CD4-positive, alpha-beta T cell treated with Interferon alpha-2 for 1 hour (primary cell): ENCODE measurements at regions not wholly inside any gene's neighbourhood (a gene's known extent, or its start where the extent isn't known, plus 50 kb on each side); places are given as distances from the start of the nearest gene placed in this dataset.

Experiments used
- DNase-seq, 2 donors: peaks; one replicate each; pipeline ENCODE4 v3.0.0-alpha.2; 2020 to 2022

DNA sequence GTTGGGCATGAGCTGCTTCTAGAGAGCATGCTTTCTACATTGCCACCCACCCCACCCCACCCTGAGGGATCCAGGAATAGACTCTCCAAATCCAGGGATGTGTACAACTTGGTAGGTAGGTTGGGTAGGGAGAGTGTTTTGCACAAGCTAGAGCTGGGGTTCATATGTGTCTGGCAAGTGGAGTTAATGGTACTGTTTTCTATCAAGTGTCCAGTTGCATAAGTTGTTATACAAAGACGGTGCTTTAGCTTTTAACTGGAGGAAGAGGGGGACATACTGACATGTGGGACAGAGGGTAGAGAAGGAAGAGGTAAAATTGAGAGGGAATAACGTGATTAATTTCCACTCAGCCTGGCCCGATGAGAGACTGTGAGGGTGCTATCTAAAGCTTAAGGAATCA, 51.0 kb upstream of the TNC start:
- DNase-seq: no peak

DNA sequence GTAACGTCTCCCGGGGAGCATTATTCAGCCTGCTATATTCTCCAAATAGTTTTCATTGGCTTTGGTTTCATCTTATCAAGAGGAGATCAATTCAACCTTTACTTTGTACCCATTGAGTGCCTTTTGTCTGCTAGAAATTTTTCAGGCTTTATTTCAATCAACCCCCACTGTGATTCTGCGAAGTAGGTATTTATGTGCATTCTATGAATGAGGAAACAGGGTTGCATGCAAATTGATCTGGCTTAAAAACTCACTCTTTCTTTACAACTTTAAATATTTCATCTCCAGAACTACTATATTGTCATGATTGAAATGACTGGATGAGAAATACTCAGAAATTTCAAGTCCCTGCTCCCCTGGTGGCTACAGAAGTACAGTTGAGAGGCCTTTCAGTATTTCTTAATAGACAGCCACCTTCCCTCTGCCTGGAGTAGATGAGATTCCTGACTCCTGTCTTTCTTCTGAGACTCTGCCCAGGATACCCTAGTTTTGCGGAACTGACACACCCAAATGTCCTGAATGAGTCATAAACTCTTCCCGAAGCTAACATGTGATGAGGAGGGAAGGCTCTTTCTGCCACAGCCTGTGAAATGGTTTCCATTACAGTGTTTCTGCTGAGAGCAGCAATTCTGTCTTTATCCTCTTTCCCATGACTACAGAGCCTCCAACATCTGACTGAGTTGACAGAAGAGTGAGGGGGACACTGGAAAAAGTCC, 52.6 kb upstream of the TNC start:
- no peak for DNase-seq

DNA sequence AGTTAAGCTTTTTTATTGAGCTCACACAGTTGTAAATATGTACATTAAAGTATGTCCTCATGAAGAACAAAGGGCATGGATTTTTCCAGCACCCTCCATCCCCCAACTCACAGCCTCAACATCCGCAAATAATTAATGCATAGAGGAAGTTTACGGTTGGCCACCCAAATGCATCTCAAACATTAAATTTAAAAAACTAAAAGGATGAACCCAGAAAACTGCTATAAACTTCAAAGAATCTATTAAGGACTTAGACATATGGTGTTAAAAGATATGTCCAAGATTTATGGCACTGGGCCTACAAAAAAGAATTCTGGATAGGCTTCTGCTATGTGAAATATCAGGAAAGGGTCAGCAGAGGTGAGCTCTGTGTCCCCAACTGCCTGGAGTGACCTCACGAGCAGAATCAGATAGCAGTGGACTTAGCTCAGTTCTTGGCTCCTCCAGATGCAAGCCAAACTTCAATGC, 54.0 kb upstream of the TNC start:
- DNase-seq: no peak

DNA sequence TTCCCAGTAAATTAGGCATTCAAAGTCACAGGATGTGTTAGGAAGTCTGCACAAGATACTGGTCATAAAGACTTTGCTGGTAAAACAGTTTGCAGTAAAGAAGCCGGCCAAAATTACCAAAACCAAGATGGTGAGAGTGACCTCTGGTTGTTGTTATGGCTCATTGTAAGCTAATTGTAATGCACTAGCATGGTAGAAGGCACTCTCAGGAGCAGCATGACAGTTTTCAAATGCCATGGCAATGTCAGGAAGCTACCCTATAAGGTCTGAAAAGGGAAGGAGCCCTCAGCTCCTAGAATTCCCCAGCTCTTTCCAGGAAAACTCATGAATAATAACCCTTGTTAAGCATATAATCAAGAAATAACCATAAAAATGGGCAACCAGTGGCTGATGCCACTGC, 64.3 kb upstream of the TNC start:
- DNase-seq: no peak

DNA sequence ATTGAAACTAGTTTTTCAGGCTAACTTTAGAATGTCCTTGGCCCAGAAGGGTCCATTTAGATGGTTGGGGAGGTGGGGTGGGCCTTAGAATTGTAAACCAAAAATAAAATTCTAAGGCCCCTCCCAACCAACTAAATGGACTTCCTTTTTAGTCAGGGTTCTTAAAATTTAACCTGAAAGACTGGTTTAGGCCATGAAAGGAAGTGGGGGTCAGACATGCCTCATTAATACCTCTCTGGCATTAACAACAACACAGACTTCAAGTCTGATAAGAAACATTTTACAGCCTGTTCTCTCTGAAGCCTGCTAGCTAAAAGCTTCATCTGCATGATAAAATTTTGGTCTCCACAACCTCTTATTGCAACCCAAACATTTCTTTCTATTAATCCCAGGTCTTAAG, 65.5 kb upstream of the TNC start:
- no peak for DNase-seq

DNA sequence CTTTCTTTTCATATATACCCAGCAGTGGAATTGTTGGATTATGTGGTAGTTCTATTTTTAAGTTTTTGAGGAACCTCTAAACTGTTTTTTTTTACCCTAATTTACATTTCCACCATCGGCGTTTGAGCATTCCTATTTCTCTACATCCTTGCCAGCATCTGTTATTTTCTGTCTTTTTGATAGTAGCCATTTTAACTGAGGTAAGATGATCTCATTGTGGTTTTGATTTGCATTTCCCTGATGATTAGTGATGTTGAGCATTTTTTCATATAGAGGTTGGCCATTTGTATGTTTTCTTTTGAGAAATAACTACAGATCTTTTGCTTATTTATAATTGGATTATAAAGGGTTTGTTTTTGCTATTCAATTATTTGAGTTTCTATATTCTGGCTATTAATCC, 71.7 kb upstream of the TNC start:
- no peak for DNase-seq

DNA sequence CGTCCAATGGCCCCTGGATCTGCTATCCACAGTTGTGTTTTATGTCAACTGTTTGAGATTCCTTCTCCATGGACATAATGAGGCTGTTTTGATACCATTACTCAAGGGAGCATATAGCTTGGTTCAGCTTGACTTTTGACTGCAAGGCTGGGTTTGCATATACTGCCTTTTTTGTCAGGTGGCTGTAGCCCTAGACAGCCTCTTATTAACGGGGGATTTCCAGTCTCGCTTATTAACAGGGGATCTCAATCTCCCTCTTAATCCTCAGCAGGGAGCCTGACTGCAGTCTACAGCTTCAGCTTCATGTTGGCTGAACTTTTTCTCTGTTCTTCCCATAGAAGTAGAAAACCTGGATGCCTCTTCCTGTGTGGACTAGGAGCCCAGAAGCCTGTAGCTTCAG, 73.7 kb upstream of the TNC start:
- DNase-seq: no peak

DNA sequence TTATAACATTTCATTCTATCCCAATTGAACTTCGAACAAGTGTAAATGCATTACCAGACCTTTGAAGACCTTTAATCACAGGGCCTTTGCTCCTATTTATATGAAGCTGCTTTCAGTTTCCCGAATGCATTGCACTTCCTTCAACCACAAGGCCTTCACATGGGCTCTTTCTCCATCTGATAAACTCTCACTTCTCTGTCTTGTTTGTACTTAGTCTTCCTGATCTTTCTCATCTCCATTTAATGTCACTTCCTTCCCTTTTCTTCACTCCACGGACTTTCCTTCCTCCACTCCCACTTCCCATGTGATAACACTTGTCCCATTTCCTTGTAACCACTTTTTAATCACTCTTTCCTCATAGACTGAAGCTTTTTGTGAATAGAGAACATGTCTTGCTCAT, 74.3 kb upstream of the TNC start:
- DNase-seq: no peak

DNA sequence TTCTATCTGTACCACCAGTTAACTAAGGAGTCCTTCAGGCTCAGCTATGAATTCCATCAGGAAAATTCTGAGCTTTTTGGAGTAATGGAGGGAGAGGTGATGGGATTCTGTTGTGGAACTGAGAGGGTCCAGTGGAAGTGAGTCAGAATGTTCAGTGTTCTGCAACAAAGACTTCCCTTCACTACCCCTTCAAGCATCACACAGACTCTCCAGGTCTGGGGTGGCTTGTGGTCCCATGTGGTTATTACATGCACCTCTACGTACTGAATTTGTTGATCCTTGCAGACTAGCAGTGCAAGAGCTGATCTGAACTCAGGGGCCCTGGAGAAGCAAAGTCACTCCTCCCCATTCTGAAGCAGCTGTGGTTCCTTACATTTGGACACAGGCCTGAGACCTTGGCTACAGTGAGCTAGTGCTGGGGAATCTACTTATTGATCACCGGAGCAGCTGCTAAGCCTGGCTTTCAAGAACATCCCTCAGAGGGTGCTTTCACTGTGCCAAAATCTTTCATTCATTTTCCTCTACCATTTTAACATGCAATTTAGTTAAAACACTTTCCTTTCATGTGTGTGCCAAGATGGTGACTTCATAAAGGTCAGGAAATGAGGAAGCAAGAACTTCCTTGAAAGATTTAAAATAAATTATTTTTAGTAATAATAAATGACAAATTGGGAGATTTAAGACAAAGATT, 75.0 kb upstream of the TNC start:
- DNase-seq: no peak

DNA sequence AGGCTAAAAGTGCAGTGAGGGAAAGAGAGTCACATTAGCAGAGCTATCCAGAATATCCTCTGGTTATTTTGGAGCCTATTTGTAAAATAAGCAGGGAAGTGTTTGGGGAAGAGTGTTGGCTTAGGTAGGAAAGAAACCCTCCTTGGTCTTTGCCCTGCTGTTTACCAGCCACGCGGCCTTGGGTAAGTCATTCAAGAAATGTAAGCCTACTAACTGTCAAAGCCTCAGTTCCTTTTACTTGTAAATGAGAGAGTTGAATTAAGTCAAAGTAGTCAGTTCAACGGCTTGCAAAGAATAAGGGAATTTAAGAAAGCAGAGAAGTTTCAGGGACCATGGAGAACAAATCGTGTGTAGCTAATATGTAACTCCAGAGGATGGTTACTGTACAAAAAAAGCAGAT, 75.8 kb upstream of the TNC start:
- DNase-seq: no peak

DNA sequence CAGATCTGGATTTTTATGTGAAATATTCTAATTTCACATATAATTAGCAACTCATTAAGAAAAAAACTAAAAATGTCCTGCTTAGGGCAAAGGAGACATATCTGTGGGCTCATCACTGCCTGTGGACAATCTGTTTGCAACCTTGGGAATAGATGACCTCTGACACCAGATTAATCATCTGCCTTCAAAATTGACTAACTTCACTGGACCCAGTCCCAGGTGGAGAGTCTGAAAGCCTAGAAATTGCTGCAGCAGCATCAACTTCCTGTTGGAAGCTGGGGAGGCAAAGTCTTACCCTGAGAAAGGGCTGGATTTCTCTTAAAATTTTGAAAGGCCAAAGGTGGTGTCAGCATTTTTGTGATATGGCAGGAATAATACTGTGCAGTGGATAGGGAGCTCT, 76.3 kb upstream of the TNC start:
- no peak for DNase-seq

DNA sequence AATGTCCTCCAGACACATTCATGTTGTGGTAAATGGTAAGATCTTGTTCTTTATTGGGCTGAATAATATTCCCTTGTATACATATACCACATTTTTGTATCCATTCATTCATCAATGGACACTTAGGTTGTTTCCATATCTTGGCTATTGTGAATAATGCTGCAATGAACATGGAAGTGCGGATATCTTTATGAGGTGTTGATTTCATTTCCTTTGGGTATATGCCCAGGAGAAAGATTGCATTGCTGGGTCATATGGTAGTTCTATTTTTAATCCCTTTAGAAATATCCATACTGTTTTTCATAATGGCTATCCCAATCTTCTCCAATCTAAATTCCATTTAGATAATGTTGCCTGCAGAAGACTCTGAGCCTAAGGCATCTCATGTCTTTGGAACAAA, 78.0 kb upstream of the TNC start:
- no peak for DNase-seq

DNA sequence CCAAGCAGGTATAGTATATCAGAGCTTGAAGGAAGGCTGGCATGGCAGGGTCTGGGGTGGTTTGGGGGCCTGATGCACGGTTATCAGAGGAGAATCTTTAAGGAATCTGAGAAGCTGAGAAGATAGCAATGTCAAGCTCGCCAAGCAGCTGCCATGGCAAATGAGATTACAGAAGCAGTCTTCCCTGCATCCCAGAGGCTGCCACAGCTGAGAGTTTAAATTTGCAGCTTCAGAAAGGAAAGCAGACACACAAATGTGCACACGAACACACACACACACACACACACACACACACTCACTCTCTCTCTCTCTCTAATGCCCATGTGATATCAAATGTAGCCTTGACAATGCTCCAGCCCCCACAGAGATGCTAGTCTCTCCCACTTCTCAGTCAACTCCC, 79.0 kb upstream of the TNC start:
- no peak for DNase-seq

DNA sequence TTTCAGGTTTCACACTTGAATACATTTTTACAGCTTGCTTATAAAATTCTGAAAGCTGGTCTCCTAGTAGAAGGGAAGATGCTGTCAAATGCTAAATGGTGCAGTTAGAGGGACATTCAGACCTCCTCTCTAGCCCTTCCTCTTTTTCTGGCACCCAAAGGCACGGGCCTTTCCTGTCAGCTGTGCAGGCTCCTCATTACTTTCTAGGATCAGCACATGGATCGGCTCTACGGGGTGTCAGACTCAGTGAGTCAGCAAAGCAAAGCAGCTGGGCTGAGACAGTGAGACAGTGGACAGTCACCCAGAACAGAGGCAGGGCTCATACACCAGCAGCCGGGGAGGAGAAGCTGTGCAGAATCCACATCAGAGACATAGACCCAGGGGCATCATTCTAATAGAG, 80.0 kb upstream of the TNC start:
- DNase-seq: no peak

DNA sequence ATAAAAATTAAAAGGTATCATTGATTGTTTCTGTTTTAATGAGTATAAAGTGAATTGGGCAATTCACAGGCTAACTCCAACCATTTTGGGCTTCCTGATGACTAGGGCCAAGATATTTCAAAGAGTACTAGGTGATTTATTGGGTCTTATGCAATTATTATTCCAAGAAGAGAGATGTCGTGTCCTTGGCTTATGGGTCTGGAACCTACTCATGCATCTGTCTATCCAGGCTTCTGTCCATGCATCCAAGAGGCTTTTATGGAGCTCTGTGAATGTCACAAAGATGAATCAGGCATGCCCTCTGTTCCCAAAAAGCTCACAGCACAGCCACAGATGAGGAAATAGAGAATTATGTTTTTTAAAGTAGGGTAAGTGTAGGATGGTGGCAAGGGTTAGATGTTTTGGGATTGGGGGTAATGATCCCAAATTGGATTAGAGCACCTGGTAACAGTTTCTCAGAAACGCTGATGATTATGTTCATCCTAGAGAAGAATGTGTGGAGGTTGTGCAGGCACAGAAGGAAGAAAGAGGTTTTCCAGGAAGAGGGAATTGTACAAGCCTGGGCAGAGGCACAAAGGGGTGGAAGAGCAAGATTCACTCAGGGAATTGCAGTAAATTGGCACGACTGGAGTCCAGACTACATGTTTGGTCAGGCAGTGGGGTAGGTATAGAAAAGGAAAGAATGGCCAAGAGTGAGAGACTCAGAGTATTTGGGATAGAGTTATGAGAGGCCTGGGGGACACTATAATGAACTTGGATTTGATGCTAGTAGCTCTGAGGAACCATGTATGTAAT, 83.0 kb upstream of the TNC start:
- DNase-seq: no peak

DNA sequence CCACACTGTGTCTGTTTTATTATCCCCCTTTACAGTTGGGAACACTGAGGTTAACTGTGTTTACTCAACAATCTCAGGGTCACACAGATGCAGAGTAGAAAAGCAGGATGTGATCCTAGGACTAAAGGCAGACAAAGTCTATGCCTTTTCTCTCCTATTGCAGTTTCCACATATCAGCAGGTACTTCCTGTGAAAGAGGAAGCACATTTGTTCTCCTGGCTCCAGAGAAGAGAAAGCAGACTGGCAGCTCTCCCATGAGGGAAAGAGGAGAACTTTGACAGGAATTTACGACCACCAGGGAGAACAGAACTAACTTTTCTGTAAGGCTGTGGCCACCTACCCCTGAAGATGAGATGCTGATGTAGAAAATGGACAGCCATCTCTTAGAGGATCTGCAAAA, 84.2 kb upstream of the TNC start:
- DNase-seq: no peak

DNA sequence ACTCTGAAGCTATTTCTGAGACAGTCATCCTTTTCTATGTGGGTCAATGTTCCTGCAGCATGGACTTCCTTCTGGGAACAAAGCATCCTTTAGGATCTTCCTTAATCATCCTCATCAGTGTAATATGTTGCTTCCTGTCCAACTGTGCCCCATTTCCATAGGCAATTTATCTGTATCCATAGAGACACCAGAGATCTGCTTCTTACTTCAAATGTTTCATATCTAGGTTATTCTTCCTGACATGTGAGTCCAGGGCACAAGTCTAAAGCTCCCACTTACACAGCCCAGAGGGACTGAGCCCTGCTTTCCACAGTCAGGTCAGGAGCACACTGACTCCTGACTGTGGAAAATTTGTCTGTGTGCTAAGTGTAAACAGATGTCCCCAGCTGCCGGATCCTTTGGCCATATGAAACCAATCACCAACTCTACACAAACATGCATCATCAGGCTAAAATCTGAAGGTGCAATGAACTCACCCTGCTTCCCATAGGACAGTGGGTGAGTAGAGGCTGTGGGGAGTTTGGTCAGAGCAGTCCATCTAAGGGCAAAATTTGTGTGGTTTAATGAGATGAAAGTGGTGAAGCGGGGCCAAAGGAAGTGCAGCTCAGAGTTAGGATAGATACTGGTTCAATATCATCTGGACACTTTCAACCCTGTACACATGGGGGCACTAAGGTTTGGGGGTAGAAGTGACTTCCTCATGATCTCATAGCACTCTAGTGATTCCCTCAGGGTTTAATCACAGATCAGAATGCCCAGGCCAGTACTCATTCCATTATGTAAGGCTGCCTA, 85.2 kb upstream of the TNC start:
- no peak for DNase-seq

DNA sequence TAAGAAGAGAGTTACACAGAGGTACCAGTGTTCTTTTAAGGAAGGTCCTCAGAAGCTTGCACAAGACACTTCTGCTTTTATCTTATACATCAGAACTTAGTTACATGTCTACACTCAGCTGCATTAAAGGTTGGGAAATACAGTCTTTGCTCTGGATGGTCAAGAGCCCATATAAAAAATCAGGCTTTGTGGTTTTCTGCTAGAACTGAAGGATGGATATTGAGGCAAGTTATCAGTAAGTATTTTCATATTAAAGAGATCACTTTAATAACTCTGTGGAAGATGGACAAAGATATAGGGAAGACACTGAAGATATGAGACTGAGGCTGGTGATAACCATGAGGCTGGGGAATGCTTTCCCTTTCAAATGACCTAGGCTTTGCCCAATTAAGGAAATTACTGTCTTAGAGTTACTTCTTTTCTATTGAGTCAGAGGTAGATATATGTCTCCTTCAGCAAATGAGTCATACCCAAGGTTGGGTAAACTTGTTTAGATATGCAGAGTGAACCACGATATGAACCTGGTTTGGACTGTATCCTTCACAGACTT, 87.0 kb upstream of the TNC start:
- no peak for DNase-seq

DNA sequence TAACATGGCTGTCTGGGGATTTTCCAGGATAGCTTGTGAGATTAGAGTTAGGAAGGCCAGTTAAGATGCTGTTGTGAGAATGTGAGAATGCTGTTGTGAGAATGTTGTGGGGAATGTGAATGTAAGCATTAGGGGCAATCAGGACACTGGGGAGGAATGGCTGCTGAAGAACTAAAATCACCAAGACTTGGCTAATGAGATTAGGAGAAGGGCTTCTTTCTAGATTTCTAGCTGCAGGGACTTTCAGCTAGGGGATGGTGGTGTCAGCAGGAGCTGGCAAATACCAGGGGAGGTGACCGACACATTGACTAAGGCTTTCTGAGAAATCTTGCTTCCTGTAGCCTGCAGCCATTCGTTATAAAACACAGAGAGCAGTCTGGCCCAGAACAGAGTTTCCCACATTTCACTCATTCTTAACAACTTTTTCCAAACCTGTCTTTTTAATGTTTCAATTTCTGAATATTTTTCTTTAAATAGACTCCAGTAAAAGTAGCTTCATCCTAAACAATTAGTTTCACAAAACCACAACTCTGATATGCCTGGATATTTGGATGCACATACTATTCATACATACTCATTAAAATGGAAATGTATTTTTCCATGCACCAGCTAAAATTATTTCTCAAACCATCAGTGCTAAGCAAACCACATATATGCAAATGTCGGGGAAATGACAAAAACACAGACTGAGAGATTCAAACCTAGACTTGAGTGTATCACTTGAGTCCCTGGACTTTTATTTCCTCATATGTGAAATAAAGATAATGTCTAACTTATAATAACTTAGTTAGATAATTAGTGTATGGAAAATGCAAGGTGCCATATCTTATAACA, 89.3 kb upstream of the TNC start:
- DNase-seq: no peak

DNA sequence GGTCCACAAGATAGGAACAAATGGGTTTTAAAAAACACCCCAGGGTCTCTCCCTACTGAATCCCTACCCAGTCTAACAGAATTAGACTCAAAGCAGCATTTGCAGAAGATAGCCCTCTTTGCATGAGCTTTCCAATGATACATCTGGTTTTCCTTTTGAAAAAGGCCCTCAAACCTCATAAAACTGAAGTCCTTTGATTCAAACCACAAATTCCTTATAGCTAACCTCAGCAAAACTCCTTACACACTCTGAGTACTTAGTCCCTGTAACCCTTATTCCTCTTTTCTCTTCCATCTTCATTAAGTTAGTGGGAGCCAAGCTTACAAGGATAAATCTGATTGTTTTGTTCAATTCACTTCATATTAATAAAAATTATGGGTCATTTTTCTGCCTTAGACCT, 90.5 kb upstream of the TNC start:
- DNase-seq: no peak

DNA sequence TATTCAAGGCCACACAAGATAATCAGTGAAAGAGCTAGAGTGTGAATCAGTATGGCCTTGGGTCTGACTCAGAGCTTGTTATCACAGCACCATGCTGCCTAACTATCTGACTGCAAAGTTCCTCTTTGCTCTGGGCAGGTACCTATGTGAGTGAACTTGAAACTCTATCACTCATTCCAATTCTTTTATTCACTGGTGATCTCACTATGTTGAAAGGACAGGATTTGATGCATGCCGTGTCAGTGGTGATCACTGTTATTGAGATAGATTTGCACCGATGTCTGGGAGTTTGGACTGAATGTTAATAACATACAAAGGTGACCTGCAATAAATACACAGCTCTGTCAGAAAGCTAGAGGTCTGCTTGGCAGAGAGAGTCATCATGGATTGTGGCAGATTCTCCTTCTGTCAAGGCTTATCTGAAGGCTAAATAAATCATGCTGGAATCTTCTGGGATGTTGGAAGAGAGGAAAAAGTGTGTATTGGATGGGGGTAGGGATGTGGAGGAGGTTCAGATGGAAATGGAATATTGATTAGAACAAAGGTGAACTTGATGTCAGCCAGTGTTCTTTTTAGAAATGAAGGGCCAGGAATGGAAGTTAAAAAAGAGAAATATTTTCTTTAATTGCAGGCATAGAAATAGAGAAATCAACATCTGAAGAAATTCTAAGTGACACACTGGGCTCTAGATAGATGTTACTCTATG, 91.8 kb upstream of the TNC start:
- DNase-seq: no peak
